HG02870 (cell line): ENCODE measurements at regions not wholly inside any gene's neighbourhood (a gene's known extent, or its start where the extent isn't known, plus 50 kb on each side); places are given as distances from the start of the nearest gene placed in this dataset.

Experiments used
- ATAC-seq: cut with Tn5 transposase; IDR thresholded peaks from one replicate; pipeline ENCODE4 v1.9.1; 2021; ENCODE audit warnings: mild to moderate bottlenecking, moderate library complexity; ENCODE audit not compliant: unreplicated experiment

- ATAC-seq = no peak
These were observed 74.6 kb upstream of the SPATA12 start for GRCh38 chr3:56985878-56986277.

- ATAC-seq = no peak
These were observed 75.0 kb upstream of the SPATA12 start for GRCh38 chr3:56985460-56985859.

DNA sequence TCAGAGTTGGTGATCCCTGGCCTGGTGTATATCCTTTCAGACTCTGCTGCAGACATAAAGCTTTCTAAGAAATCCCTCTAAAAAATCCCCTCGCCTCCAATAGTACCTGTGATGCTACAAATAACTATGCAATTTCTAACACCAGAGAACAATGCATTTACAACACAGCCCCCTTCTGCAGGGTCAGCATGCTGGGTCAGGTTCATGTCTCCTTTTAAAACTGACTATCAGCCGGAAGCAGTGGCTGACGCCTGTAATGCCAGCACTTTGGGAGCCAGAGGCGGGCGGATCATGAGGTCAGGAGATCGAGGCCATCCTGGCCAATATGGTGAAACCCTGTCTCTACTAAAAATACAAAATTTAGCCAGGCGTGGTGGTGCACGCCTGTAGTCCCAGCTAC lies 77.0 kb upstream of the SPATA12 start:
- no peak for ATAC-seq

GRCh38 chr3:56981445-56982230 lies 78.8 kb upstream of the SPATA12 start:
- ATAC-seq = no peak

- ATAC-seq = no peak
These were observed 79.6 kb upstream of the SPATA12 start for GRCh38 chr3:56980798-56981390.

DNA sequence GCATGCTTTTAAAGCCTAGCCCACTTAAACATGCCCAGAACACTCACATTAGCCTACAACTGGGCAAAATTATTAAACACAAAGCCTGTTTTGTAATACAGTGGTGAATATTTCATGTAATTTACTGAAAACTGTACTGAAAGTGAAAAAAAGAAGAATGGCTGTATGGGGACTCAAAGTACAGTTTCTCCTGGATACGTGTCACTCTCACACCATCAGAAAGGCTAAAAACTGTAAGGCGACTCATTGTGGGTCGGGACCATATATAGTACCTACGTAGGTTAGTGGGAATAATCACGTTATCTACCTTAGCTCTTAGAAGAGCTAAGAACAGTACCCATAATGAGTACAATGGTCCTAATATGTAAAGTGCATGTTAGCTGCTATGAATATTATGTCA lies 80.2 kb upstream of the SPATA12 start:
- no peak for ATAC-seq

- no peak for ATAC-seq
These were observed 80.7 kb upstream of the SPATA12 start for GRCh38 chr3:56979791-56980190.

DNA sequence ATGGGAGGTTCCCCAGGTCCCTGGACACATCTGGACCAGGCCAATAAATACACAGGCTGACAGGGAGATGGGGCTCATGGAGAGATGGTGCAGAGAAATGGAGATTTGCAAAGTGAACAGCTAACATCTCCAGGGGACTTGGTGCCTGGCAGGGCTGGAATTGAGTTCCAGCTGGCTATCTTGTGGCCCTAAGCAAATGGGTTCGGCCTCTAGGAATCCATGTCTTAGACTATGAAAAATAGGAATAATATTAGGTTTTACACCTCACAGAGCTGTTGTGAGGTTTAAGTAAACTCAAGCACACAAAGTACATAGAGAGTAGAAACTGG lies 82.9 kb upstream of the SPATA12 start:
- ATAC-seq = no peak

DNA sequence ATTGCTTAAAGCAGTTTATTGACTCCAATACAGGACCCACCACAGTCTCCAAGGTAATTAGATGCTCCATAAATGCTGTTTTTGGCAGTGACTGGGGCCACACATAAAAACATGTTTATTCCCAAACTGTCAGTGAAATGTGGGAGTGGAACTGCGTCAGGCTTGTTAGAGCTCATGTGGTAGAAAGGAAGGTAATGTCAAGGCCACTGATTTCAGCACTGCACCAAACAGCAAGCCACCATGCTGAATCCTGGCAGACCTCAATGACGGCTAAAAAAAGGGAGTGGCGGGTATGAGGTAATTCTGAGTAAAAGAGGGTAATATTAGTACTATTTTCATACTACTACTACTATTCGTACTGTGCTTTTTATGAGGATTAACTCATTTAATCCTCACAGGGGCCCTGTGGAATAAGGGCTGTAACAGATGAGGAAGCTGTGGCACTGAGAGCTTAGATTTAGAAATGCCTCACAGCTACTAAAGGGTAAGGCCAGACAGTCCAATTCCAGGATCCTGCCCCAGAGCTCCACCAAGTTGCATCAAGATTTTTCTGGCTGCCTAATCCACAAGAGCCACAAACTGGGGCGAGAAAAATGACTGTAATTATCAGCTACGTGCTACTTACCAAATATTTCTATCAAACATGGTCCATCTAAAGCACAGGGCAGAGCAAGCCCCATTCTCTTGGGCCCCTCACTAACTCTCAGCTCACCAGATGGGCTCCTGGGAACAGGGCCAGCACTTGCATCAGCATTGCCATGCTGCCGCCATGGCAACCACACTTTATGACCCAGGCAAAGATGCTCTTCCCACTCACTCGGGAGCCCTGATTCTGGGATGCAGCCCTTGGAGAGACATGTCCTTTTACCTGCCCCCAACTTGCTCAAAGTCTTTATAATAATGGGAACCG lies 83.6 kb upstream of the SPATA12 start:
- ATAC-seq = no peak

GRCh38 chr3:56975567-56975966 lies 84.9 kb upstream of the SPATA12 start:
- ATAC-seq = no peak

DNA sequence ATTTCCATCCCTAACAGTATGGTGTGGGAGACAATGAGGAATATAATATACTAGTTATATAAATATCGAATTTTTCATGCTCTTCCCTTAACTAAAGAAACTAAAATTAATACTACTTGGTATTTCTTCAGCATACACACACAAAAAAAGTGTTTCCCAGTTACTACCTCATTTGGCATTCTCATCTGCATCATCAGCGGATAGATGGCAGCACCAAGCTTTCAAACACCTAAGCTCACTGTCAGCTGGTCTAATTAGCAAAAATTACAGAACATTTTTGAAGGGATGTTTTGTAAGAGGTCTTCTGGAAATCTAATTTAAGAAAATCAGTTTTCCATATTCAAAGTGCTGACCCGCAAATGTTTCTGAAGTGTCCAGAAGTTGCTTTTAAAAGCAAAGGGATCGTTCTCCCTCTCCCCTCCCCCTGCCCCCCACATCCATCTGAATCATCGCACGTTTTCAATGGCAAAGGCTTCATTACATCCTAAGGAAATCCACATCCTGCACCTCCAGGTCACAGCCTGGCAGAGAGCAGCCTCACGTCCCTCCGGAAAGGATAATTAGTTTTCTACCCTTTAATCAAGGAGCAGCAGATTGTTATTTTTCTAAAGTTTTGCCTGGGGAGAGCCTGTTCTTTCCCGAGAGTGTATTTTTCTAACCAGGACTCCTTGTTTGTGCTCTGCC lies 86.1 kb upstream of the SPATA12 start:
- no peak for ATAC-seq

- ATAC-seq = no peak
These were observed 88.6 kb upstream of the SPATA12 start for GRCh38 chr3:56971816-56972215.

GRCh38 chr3:56971261-56971660 lies 89.2 kb upstream of the SPATA12 start:
- ATAC-seq = no peak

DNA sequence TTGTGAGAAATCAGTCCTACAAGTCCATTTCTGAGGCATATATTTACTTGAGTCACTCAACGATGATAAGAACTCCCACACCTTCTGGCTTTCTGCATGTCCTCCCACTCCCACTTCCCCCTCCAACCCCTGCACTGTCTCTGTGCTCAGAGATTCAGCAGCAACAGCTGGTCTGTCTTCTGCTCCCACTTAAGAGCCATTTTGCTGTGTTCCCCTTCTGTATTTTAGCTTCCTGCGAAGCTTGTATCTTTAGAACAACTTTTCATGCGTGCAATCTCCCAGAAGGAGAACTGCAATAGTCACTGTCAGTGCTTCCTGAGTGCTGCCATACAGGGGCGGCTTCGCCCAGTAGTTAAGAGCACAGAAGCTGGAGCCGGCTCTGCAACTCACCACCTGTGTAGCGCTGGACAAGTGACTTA lies 90.0 kb upstream of the SPATA12 start:
- ATAC-seq = peak; percentile 73

- ATAC-seq = no peak
These were observed 90.6 kb upstream of the SPATA12 start for GRCh38 chr3:56969851-56970250.

DNA sequence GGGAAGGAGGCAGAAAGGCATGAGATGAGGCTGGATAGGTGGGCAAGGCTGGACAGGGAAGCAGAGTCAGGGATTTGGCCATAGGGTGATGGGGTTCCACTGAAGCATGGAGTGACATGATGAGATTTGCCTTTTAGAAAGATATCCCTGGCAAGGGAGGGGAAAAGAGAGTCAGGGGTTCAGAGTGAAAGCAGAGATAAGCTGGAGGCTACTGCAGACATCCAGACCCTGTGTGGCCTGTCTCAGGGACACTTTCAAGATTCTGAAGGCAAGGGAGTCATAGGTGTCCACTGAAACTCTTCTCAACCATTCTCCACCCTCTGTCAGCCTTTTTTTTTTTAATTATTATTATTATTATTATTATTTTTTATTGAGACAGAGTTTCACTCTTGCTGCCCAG lies 94.0 kb upstream of the SPATA12 start:
- ATAC-seq = no peak

DNA sequence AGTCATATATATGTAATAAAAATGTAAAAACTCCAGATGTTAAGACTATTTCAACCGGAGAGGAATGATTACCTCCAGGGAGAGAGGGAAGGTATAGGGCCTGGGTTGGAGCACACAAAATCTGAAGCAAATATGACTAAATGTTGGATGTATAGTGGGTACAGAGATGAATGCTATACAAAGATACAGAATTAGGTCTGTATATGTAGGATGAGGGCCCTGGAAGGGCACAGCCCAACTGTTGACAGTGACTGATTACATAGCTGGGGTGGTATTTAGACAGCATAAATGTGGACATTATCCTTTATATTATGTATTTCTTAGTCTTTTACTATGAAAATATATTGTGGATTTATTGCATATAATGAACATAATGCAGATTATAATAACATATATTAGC lies 94.4 kb upstream of the SPATA12 start:
- ATAC-seq = no peak

GRCh38 chr3:56962922-56963321 lies 97.5 kb upstream of the SPATA12 start:
- no peak for ATAC-seq

DNA sequence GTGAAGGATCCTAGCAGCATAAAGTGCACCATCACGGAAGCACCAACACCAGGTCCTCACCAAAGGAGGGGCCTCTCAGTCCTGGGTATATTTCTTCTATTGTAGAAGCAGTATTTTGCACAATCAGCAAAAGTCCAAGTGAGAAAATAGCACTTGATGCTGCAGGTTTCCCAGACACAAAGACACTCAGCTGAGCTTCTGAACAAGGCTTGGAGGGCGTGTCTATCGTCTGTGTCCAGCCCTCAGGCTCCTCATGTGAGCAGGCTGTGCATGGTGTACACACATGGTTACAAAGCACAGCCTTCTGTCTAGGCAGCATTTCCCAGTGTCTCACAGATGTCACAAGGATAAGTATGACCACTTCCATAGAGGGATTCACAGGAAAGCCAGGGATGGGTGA lies 98.3 kb upstream of the SPATA12 start:
- ATAC-seq = no peak

- peak; percentile 83 for ATAC-seq
These were observed 100.1 kb upstream of the SPATA12 start for GRCh38 chr3:56960234-56960917.

DNA sequence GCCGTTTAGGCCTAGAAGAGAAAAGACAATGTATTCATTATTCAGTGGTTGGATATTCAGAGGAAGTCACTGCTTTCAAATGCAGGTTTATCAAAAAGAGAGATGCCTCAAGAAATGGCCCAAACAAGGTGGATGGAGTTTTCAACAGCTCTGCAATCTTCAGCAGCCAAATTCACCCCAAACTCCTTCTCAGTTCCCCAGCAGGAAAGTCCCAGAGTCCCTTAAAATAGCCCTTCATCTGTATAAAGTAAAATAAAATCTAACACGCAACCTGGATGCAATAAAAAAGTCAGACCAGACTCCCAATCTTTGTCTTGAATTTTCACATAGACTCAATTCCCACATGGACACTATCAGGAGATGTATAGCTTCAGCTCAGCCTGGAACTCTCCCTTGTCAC lies 101.6 kb upstream of the SPATA12 start:
- no peak for ATAC-seq
